ENCODE measurements at regions not wholly inside any gene's neighbourhood (a gene's known extent, or its start where the extent isn't known, plus 50 kb on each side); places are given as distances from the start of the nearest gene placed in this dataset.

- ChIA-PET CTCF (interaction anchor here (0.6 kb wide), 1 partner anchor 454 kb away, joined by 6 read pairs; no protein-coding TSS in a partner anchor), POLR2A (no interaction called here)
- Histone ChIP-seq H3K27me3 (ENCODE audit: control insufficient read depth, insufficient read depth, low read length) (no peaks in the 10 kb centered on the region), H3K4me3 (ENCODE audit: low read depth, low read length) (no peak overlapping the region), H3K9me3 (ENCODE audit: control insufficient read depth, insufficient read depth, low read length) (peaks cover 5% of the 10 kb centered on the region; the same call in 1 of the 2 replicates), H3K27ac (ENCODE audit: low read depth, low read length) (no peak overlapping the region)
- no peak for DNase-seq (ENCODE audit: low read depth, low spot score)
- no peak for TF ChIP-seq CTCF (IDR thresholded peaks at IDR 0.05; ENCODE audit: low read depth, low read length)
Observed at GRCh38 chr2:138974651-138975050, 194.5 kb upstream of the NXPH2 start.

DNA sequence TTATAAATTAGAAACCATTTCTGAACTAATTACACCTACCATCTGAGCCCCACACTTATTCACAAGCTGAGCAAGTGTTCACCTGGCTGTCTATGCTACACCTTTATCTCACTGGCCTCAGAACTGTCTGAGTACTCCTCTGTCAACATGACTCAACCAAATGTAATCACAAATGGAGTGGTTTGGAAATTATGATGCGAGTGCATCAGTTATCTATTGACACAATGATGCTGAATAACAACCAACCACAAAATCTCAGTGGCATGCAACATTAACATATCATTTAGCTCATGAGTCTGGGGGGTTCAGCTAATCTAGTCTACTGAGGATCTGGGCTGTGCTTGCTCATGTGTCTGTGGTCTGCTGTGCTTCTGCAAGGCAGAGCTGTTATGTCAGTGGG is 184.2 kb upstream of the NXPH2 start:
- Histone ChIP-seq H3K27me3 (ENCODE audit: control insufficient read depth, insufficient read depth, low read length) (no peaks in the 10 kb centered on the region), H3K4me3 (ENCODE audit: low read depth, low read length) (no peak overlapping the region), H3K9me3 (ENCODE audit: control insufficient read depth, insufficient read depth, low read length) (peaks cover 5% of the 10 kb centered on the region; the same call in 1 of the 2 replicates), H3K27ac (ENCODE audit: low read depth, low read length) (no peak overlapping the region)
- ChIA-PET CTCF (no interaction called here), POLR2A (no interaction called here)
- DNase-seq (ENCODE audit: low read depth, low spot score) = no peak
- TF ChIP-seq CTCF (IDR thresholded peaks at IDR 0.05; ENCODE audit: low read depth, low read length) = no peak

GRCh38 chr2:138962686-138963085 is 182.5 kb upstream of the NXPH2 start:
- Histone ChIP-seq H3K9me3 (ENCODE audit: control insufficient read depth, insufficient read depth, low read length) (peaks cover 5% of the 10 kb centered on the region), H3K27ac (ENCODE audit: low read depth, low read length) (no peak overlapping the region), H3K4me3 (ENCODE audit: low read depth, low read length) (no peak overlapping the region), H3K27me3 (ENCODE audit: control insufficient read depth, insufficient read depth, low read length) (no peaks in the 10 kb centered on the region)
- DNase-seq (ENCODE audit: low read depth, low spot score) = no peak
- no peak for TF ChIP-seq CTCF (IDR thresholded peaks at IDR 0.05; ENCODE audit: low read depth, low read length)
- ChIA-PET CTCF (no interaction called here), POLR2A (no interaction called here)

- H3K27me3 ChIP-seq (ENCODE audit: control insufficient read depth, insufficient read depth, low read length) = no peaks in the 10 kb centered on the region
- TF ChIP-seq CTCF (IDR thresholded peaks at IDR 0.05; ENCODE audit: low read depth, low read length) = no peak
- CTCF ChIA-PET = no interaction called here
Observed at GRCh38 chr2:138960191-138960590, 180.0 kb upstream of the NXPH2 start.

GRCh38 chr2:138959031-138959430 is 178.8 kb upstream of the NXPH2 start:
- Histone ChIP-seq H3K27me3 (ENCODE audit: control insufficient read depth, insufficient read depth, low read length) (no peaks in the 10 kb centered on the region), H3K4me3 (ENCODE audit: low read depth, low read length) (no peak overlapping the region), H3K27ac (ENCODE audit: low read depth, low read length) (no peak overlapping the region), H3K9me3 (ENCODE audit: control insufficient read depth, insufficient read depth, low read length) (peaks cover 10% of the 10 kb centered on the region)
- no peak for TF ChIP-seq CTCF (IDR thresholded peaks at IDR 0.05; ENCODE audit: low read depth, low read length)
- CTCF ChIA-PET = no interaction called here
- POLR2A ChIA-PET = no interaction called here
- DNase-seq (ENCODE audit: low read depth, low spot score) = no peak

More at GRCh38 chr2:138960191-138960590, 180.0 kb upstream of the NXPH2 start:
- POLR2A ChIA-PET = no interaction called here
- DNase-seq (ENCODE audit: low read depth, low spot score) = no peak
- H3K4me3 ChIP-seq (ENCODE audit: low read depth, low read length) = no peak overlapping the region
- H3K27ac ChIP-seq (ENCODE audit: low read depth, low read length) = no peak overlapping the region
- H3K9me3 ChIP-seq (ENCODE audit: control insufficient read depth, insufficient read depth, low read length) = peaks cover 5% of the 10 kb centered on the region
